RWPE2 (cell line): ENCODE measurements at regions not wholly inside any gene's neighbourhood (a gene's known extent, or its start where the extent isn't known, plus 50 kb on each side); places are given as distances from the start of the nearest gene placed in this dataset.

Source experiments
- ATAC-seq: fragments of 200-7000 bp; cut with Tn5 transposase; 3 replicates; pipeline ENCODE4 v1.9.1; 2021; ENCODE audit warnings: low read depth
- DNase-seq: peaks from one replicate; pipeline ENCODE4 v3.0.0-alpha.2; 2020; ENCODE audit warnings: low spot score
- H3K27ac ChIP-seq: fragments of 450-650 bp; 2 replicates; pipeline ENCODE4 v1.5.1; 2017; ENCODE audit warnings: mild to moderate bottlenecking; ENCODE audit not compliant: poor library complexity, severe bottlenecking
- H3K27me3 ChIP-seq: fragments of 250-450 bp; sonication (Bioruptor Pico); 2 replicates; pipeline ENCODE4 v1.5.1; 2021; ENCODE audit warnings: mild to moderate bottlenecking, moderate library complexity; ENCODE audit not compliant: insufficient read depth, poor library complexity, severe bottlenecking
- H3K36me3 ChIP-seq: fragments of 250-450 bp; sonication (Bioruptor Pico); 2 replicates; pipeline ENCODE4 v1.5.1; 2020; ENCODE audit warnings: low read depth, mild to moderate bottlenecking, moderate library complexity
- H3K4me1 ChIP-seq: fragments of 250-450 bp; sonication (Bioruptor Pico); 2 replicates; pipeline ENCODE4 v1.5.1; 2021; ENCODE audit warnings: mild to moderate bottlenecking, moderate library complexity; ENCODE audit not compliant: insufficient read depth, poor library complexity, severe bottlenecking
- H3K4me3 ChIP-seq: fragments of 250-450 bp; sonication (Bioruptor Pico); 2 replicates; pipeline ENCODE4 v1.5.1; 2021; ENCODE audit warnings: mild to moderate bottlenecking, moderate library complexity; ENCODE audit not compliant: severe bottlenecking
- H3K9me3 ChIP-seq: fragments of 250-450 bp; sonication (Bioruptor Pico); 2 replicates; pipeline ENCODE4 v1.5.1; 2021; ENCODE audit warnings: mild to moderate bottlenecking, moderate library complexity; ENCODE audit not compliant: severe bottlenecking
- CTCF ChIP-seq: fragments of 450-650 bp; IDR thresholded peaks from one replicate; pipeline ENCODE4 v1.5.1; 2017; ENCODE audit warnings: mild to moderate bottlenecking, moderate library complexity; ENCODE audit not compliant: poor library complexity, severe bottlenecking

GRCh38 chr9:73813546-73813945 is 661.9 kb downstream of the ANXA1 start:
- H3K9me3 ChIP-seq = no peaks in the 10 kb centered on the region
- H3K4me1 ChIP-seq = peaks cover 19% of the 10 kb centered on the region
- H3K27me3 ChIP-seq = no peaks in the 10 kb centered on the region
- H3K36me3 ChIP-seq = no peaks in the 10 kb centered on the region
- DNase-seq (no peak), ATAC-seq (no peak)
- no peak overlapping the region for H3K4me3 ChIP-seq
- H3K27ac ChIP-seq = no peak overlapping the region
- TF ChIP-seq CTCF = no peak

GRCh38 chr9:73816905-73817304 is 665.2 kb downstream of the ANXA1 start:
- no peak overlapping the region for H3K4me3 ChIP-seq
- TF ChIP-seq CTCF = no peak
- no peaks in the 10 kb centered on the region for H3K36me3 ChIP-seq
- no peaks in the 10 kb centered on the region for H3K27me3 ChIP-seq
- H3K9me3 ChIP-seq = no peaks in the 10 kb centered on the region
- H3K27ac ChIP-seq = peak overlapping the region; percentile 31
- peaks cover 8% of the 10 kb centered on the region for H3K4me1 ChIP-seq
- peak; percentile 57 for ATAC-seq
- peak; percentile 44 for DNase-seq

GRCh38 chr9:73824671-73825070 is 672.5 kb upstream of the RORB start:
- TF ChIP-seq CTCF = no peak

DNA sequence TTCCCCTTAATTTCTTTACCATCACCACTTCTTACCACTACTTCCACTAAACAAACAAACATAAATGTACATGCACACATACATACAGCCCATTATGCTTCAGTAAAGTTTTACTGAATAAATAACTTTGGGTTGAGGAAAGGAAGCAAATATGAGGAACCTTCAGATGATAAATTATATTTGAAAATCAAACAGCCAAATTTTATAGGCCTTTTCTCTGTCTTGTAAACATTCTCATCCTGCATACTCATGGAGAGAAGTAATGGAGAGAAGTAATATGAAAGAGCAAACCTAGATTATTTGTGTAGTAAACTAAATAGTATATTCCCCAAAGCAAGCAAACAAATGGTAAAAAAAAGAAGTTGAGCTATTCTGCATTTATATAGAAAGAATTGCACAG is 658.3 kb upstream of the RORB start:
- no peaks in the 10 kb centered on the region for H3K4me1 ChIP-seq
- no peak for DNase-seq
- no peak overlapping the region for H3K4me3 ChIP-seq
- TF ChIP-seq CTCF = no peak
- no peaks in the 10 kb centered on the region for H3K27me3 ChIP-seq
- H3K27ac ChIP-seq = no peak overlapping the region
- H3K36me3 ChIP-seq = no peaks in the 10 kb centered on the region
- ATAC-seq = no peak
- H3K9me3 ChIP-seq = no peaks in the 10 kb centered on the region

More at GRCh38 chr9:73824671-73825070, 672.5 kb upstream of the RORB start:
- Histone ChIP-seq H3K4me3 (no peak overlapping the region), H3K4me1 (no peaks in the 10 kb centered on the region), H3K27me3 (no peaks in the 10 kb centered on the region), H3K9me3 (peaks cover 2% of the 10 kb centered on the region), H3K27ac (no peak overlapping the region), H3K36me3 (no peaks in the 10 kb centered on the region)
- DNase-seq (no peak), ATAC-seq (no peak)

DNA sequence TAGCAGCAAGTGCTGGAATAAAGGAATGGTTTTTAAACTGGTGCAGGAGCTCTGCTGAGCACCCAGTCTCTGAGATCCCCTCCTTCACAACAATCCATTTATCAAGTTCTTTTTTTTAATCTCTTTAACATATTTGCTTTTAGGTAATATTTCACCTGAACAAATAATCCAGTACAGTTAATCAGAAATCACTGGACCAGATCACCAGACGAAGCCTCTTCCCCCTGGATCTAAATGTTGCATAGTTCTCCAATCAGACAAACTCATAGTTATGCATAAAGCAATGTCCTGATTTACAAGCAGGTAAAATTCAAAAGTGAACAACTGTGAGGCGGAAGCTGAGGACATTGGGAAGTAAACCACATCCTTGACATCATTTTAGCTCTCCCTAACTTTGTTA is 657.7 kb upstream of the RORB start:
- DNase-seq = no peak
- no peaks in the 10 kb centered on the region for H3K27me3 ChIP-seq
- ATAC-seq = no peak
- H3K4me1 ChIP-seq = no peaks in the 10 kb centered on the region
- no peak overlapping the region for H3K4me3 ChIP-seq
- H3K36me3 ChIP-seq = no peaks in the 10 kb centered on the region
- no peak for TF ChIP-seq CTCF
- H3K9me3 ChIP-seq = no peaks in the 10 kb centered on the region
- H3K27ac ChIP-seq = no peak overlapping the region
